ENCODE measurements at regions not wholly inside any gene's neighbourhood (a gene's known extent, or its start where the extent isn't known, plus 50 kb on each side); places are given as distances from the start of the nearest gene placed in this dataset.

GRCh38 chr5:106677057-106677456 lies 993.7 kb downstream of the EFNA5 start:
- Histone ChIP-seq H3K4me1 (ENCODE audit: low read length) (peaks cover 10% of the 10 kb centered on the region), H3K79me2 (ENCODE audit: low read length) (no peaks in the 10 kb centered on the region), H3K4me2 (ENCODE audit: low read length) (no peak overlapping the region), H3K4me3 (ENCODE audit: low read length) (no peak overlapping the region), H2AFZ (ENCODE audit: low read depth, low read length) (no peak overlapping the region), H3K9ac (ENCODE audit: low read length) (no peak overlapping the region), H4K20me1 (ENCODE audit: insufficient read depth, low read length) (no peaks in the 10 kb centered on the region), H3K27me3 (ENCODE audit: low read depth, low read length) (no peaks in the 10 kb centered on the region), H3K27ac (ENCODE audit: low read length) (no peak overlapping the region), H3K9me3 (ENCODE audit: insufficient read depth, low read length) (no peaks in the 10 kb centered on the region), H3K36me3 (replicated peaks; ENCODE audit: low read depth, low read length) (no peaks in the 10 kb centered on the region)
- TF ChIP-seq EZH2phosphoT487 (IDR thresholded peaks at IDR 0.05; ENCODE audit: low read depth) (no peak), CTCF (IDR thresholded peaks at IDR 0.05; ENCODE audit: low read depth, low read length) (no peak)

DNA sequence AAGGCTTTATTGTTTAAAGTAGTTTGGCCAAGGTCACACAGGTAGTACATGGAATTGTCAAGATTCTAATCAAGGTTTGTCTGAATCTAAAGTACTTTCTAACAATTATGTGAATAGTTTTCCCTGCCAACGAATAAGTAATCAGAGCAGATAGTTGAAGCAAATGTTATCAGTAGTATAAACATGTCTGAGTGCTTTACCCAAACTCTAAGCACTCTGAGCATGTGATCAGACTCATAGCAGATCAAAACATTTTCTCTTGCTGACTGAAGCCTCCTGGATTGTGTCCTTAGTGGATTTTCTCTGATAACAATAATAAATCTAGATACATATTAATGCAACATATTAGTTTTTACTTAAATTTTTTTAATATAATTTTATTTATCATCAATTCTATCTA lies 995.0 kb downstream of the EFNA5 start:
- H3K27ac ChIP-seq (ENCODE audit: low read length), result no peak overlapping the region
- TF ChIP-seq CTCF (IDR thresholded peaks at IDR 0.05; ENCODE audit: low read depth, low read length) (no peak), EZH2phosphoT487 (IDR thresholded peaks at IDR 0.05; ENCODE audit: low read depth) (no peak)
- no peaks in the 10 kb centered on the region for H3K9me3 ChIP-seq (ENCODE audit: insufficient read depth, low read length)
- H3K9ac ChIP-seq (ENCODE audit: low read length), result no peak overlapping the region
- no peaks in the 10 kb centered on the region for H3K27me3 ChIP-seq (ENCODE audit: low read depth, low read length)
- H3K4me2 ChIP-seq (ENCODE audit: low read length), result no peak overlapping the region
- H3K4me1 ChIP-seq (ENCODE audit: low read length), result peaks cover 7% of the 10 kb centered on the region
- no peak overlapping the region for H3K4me3 ChIP-seq (ENCODE audit: low read length)
- H4K20me1 ChIP-seq (ENCODE audit: insufficient read depth, low read length), result no peaks in the 10 kb centered on the region
- no peaks in the 10 kb centered on the region for H3K79me2 ChIP-seq (ENCODE audit: low read length)
- H2AFZ ChIP-seq (ENCODE audit: low read depth, low read length), result no peak overlapping the region
- no peaks in the 10 kb centered on the region for H3K36me3 ChIP-seq (replicated peaks; ENCODE audit: low read depth, low read length)

GRCh38 chr5:106673941-106674340 lies 996.8 kb downstream of the EFNA5 start:
- Histone ChIP-seq H3K4me2 (ENCODE audit: low read length) (no peak overlapping the region), H4K20me1 (ENCODE audit: insufficient read depth, low read length) (no peaks in the 10 kb centered on the region), H2AFZ (ENCODE audit: low read depth, low read length) (no peak overlapping the region), H3K27ac (ENCODE audit: low read length) (no peak overlapping the region), H3K9ac (ENCODE audit: low read length) (no peak overlapping the region), H3K4me1 (ENCODE audit: low read length) (peaks cover 7% of the 10 kb centered on the region), H3K27me3 (ENCODE audit: low read depth, low read length) (no peaks in the 10 kb centered on the region), H3K36me3 (replicated peaks; ENCODE audit: low read depth, low read length) (no peaks in the 10 kb centered on the region), H3K9me3 (ENCODE audit: insufficient read depth, low read length) (no peaks in the 10 kb centered on the region), H3K4me3 (ENCODE audit: low read length) (no peak overlapping the region), H3K79me2 (ENCODE audit: low read length) (no peaks in the 10 kb centered on the region)
- TF ChIP-seq CTCF (IDR thresholded peaks at IDR 0.05; ENCODE audit: low read depth, low read length) (no peak), EZH2phosphoT487 (IDR thresholded peaks at IDR 0.05; ENCODE audit: low read depth) (no peak)

DNA sequence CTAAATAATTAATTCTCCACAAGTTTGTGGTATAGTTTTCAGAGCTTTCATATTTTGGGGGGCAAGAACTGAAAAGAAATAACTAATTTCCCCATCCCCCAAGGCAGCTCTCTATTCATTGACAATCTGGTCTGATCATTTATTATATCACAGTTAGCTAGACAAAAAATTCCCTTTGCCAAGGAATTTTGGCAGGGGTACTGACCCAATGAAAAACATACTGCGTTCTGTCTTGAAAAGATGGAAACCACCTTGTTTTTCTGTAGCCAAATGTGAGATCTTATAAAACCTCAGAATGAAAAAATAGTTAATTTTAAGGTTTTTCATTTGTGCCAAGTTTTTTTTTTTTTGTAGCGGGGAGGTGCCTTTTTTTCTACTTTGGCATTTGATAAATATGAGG lies 1008.9 kb downstream of the EFNA5 start:
- no peaks in the 10 kb centered on the region for H3K79me2 ChIP-seq (ENCODE audit: low read length)

More for the DNA sequence above, 1008.9 kb downstream of the EFNA5 start:
- Histone ChIP-seq H2AFZ (ENCODE audit: low read depth, low read length) (no peak overlapping the region), H3K27me3 (ENCODE audit: low read depth, low read length) (no peaks in the 10 kb centered on the region), H3K9me3 (ENCODE audit: insufficient read depth, low read length) (no peaks in the 10 kb centered on the region), H3K4me2 (ENCODE audit: low read length) (no peak overlapping the region), H3K4me1 (ENCODE audit: low read length) (no peaks in the 10 kb centered on the region), H3K36me3 (replicated peaks; ENCODE audit: low read depth, low read length) (no peaks in the 10 kb centered on the region), H3K9ac (ENCODE audit: low read length) (no peak overlapping the region), H3K27ac (ENCODE audit: low read length) (no peak overlapping the region), H3K4me3 (ENCODE audit: low read length) (no peak overlapping the region), H4K20me1 (ENCODE audit: insufficient read depth, low read length) (no peaks in the 10 kb centered on the region)
- no peak for TF ChIP-seq EZH2phosphoT487 (IDR thresholded peaks at IDR 0.05; ENCODE audit: low read depth)
- TF ChIP-seq CTCF (IDR thresholded peaks at IDR 0.05; ENCODE audit: low read depth, low read length), result no peak
